ENCODE measurements at regions not wholly inside any gene's neighbourhood (a gene's known extent, or its start where the extent isn't known, plus 50 kb on each side); places are given as distances from the start of the nearest gene placed in this dataset.

DNA sequence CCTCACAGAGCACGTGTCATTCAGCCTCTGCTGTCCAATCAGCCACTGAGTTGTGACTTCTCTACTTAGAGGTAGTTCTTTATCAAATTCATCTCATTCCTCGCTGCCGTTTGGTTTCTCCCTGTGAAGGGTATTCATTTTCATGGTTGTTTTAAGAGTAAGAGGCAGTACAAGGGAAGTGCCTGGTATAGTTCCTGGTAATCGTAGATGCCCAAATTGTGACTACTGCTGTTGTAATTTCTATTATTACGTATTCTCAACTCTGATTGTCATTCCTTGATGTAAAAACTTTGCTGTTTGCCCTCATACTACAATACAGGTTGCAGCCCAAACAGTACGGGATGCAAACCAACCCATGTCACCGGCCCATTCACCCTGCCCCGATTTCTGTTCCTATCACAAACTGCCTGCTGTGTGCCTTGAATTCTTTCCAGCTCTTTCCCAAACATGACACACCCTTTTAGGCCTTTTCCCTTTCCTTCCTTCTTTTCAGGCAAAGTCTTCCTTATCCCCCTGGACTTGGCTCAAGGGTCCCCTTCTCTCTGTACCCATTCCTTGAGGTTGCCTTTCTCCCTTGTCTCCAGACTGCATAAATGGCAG, 93.0 kb downstream of the SLC25A47 start:
- Histone ChIP-seq H3K79me2 (ENCODE audit: low read length) (no peaks in the 10 kb centered on the region), H2AFZ (ENCODE audit: low read depth, low read length) (no peak overlapping the region), H3K4me1 (ENCODE audit: low read length) (0 out of 2 replicates have a peak, but pooled peaks cover 6% of the 10 kb centered on the region), H3K36me3 (replicated peaks; ENCODE audit: low read depth, low read length) (no peaks in the 10 kb centered on the region), H3K27ac (ENCODE audit: low read length) (no peak overlapping the region), H4K20me1 (ENCODE audit: insufficient read depth, low read length) (no peaks in the 10 kb centered on the region), H3K4me3 (ENCODE audit: low read length) (no peak overlapping the region), H3K4me2 (ENCODE audit: low read length) (no peak overlapping the region), H3K9me3 (ENCODE audit: insufficient read depth, low read length) (no peaks in the 10 kb centered on the region), H3K27me3 (ENCODE audit: low read depth, low read length) (no peaks in the 10 kb centered on the region), H3K9ac (ENCODE audit: low read length) (no peak overlapping the region)
- no peak for TF ChIP-seq CTCF (IDR thresholded peaks at IDR 0.05; ENCODE audit: low read depth, low read length)
- TF ChIP-seq EZH2phosphoT487 (IDR thresholded peaks at IDR 0.05; ENCODE audit: low read depth), result no peak

- H3K27me3 ChIP-seq (ENCODE audit: low read depth, low read length), result no peaks in the 10 kb centered on the region
- H3K9ac ChIP-seq (ENCODE audit: low read length), result no peak overlapping the region
- H3K36me3 ChIP-seq (replicated peaks; ENCODE audit: low read depth, low read length), result no peaks in the 10 kb centered on the region
- no peak for TF ChIP-seq EZH2phosphoT487 (IDR thresholded peaks at IDR 0.05; ENCODE audit: low read depth)
- TF ChIP-seq CTCF (IDR thresholded peaks at IDR 0.05; ENCODE audit: low read depth, low read length), result peak; percentile 17; the same call in 1 of the 2 replicates
- H4K20me1 ChIP-seq (ENCODE audit: insufficient read depth, low read length), result no peaks in the 10 kb centered on the region
- H3K4me1 ChIP-seq (ENCODE audit: low read length), result 0 out of 2 replicates have a peak, but pooled peaks cover 6% of the 10 kb centered on the region
- H3K4me3 ChIP-seq (ENCODE audit: low read length), result no peak overlapping the region
- H3K27ac ChIP-seq (ENCODE audit: low read length), result no peak overlapping the region
- H3K79me2 ChIP-seq (ENCODE audit: low read length), result no peaks in the 10 kb centered on the region
- no peaks in the 10 kb centered on the region for H3K9me3 ChIP-seq (ENCODE audit: insufficient read depth, low read length)
- no peak overlapping the region for H2AFZ ChIP-seq (ENCODE audit: low read depth, low read length)
- H3K4me2 ChIP-seq (ENCODE audit: low read length), result no peak overlapping the region
Observed at GRCh38 chr14:100416921-100417860, 94.1 kb downstream of the SLC25A47 start.

DNA sequence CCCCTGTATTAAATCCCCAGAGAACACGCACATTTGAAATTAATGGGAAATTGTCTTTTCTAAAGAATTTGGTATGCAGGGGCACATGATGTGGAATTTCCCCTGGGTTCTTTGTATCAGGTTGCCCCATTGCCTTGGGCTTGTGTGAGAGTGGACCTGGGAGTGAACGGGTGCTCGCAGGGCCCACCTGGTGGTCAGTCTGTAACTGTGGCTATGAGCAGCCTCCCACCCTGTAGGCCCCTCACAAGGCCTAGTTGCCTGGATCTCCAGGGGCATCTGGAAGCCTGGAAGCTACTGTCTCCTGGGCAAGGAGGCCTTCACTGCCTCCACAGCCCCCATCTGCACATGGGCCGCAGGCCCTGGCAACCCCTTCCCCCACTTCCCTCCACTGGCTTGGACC, 96.7 kb downstream of the SLC25A47 start:
- H3K4me2 ChIP-seq (ENCODE audit: low read length), result no peak overlapping the region
- H4K20me1 ChIP-seq (ENCODE audit: insufficient read depth, low read length), result no peaks in the 10 kb centered on the region
- H3K4me3 ChIP-seq (ENCODE audit: low read length), result no peak overlapping the region

More for the DNA sequence above, 96.7 kb downstream of the SLC25A47 start:
- no peak for TF ChIP-seq EZH2phosphoT487 (IDR thresholded peaks at IDR 0.05; ENCODE audit: low read depth)
- TF ChIP-seq CTCF (IDR thresholded peaks at IDR 0.05; ENCODE audit: low read depth, low read length), result no peak
- Histone ChIP-seq H3K9ac (ENCODE audit: low read length) (no peak overlapping the region), H3K4me1 (ENCODE audit: low read length) (0 out of 2 replicates have a peak, but pooled peaks cover 6% of the 10 kb centered on the region), H3K27me3 (ENCODE audit: low read depth, low read length) (no peaks in the 10 kb centered on the region), H3K79me2 (ENCODE audit: low read length) (no peaks in the 10 kb centered on the region), H2AFZ (ENCODE audit: low read depth, low read length) (no peak overlapping the region), H3K9me3 (ENCODE audit: insufficient read depth, low read length) (no peaks in the 10 kb centered on the region), H3K36me3 (replicated peaks; ENCODE audit: low read depth, low read length) (no peaks in the 10 kb centered on the region), H3K27ac (ENCODE audit: low read length) (no peak overlapping the region)

Measured in OCI-LY3 (cell line).